GM04503 (cell line): ENCODE measurements at regions not wholly inside any gene's neighbourhood (a gene's known extent, or its start where the extent isn't known, plus 50 kb on each side); places are given as distances from the start of the nearest gene placed in this dataset.
A peak's percentile ranks its signal among the peaks of the same experiment; 100 is the strongest.

Experiments used
- DNase-seq: peaks from one replicate; pipeline ENCODE4 v3.0.0-alpha.2; 2012; ENCODE audit warnings: low read depth

- no peak for DNase-seq
Observed at GRCh38 chr1:55617288-55617982, 402.3 kb upstream of the USP24 start.

GRCh38 chr1:55612988-55613387 lies 397.8 kb upstream of the USP24 start:
- DNase-seq = peak; percentile 52

GRCh38 chr1:55611123-55611522 lies 396.0 kb upstream of the USP24 start:
- DNase-seq = no peak

GRCh38 chr1:55610203-55610602 lies 395.0 kb upstream of the USP24 start:
- DNase-seq = no peak

GRCh38 chr1:55609630-55610029 lies 394.5 kb upstream of the USP24 start:
- DNase-seq = no peak

GRCh38 chr1:55605155-55605554 lies 390.0 kb upstream of the USP24 start:
- DNase-seq = no peak

- DNase-seq = no peak
Observed at GRCh38 chr1:55604749-55605148, 389.6 kb upstream of the USP24 start.

GRCh38 chr1:55604179-55604578 lies 389.0 kb upstream of the USP24 start:
- no peak for DNase-seq

GRCh38 chr1:55600242-55600641 lies 385.1 kb upstream of the USP24 start:
- no peak for DNase-seq

- no peak for DNase-seq
Observed at GRCh38 chr1:55597910-55598309, 382.7 kb upstream of the USP24 start.

- DNase-seq = no peak
Observed at GRCh38 chr1:55594701-55595100, 379.5 kb upstream of the USP24 start.

- DNase-seq = no peak
Observed at GRCh38 chr1:55593298-55593697, 378.1 kb upstream of the USP24 start.

GRCh38 chr1:55592122-55592521 lies 377.0 kb upstream of the USP24 start:
- DNase-seq = no peak

- DNase-seq = peak; percentile 56
Observed at GRCh38 chr1:55589671-55590297, 374.6 kb upstream of the USP24 start.

GRCh38 chr1:55588309-55588708 lies 373.1 kb upstream of the USP24 start:
- DNase-seq = no peak

- DNase-seq = no peak
Observed at GRCh38 chr1:55586771-55587170, 371.6 kb upstream of the USP24 start.

GRCh38 chr1:55585402-55585792 lies 370.2 kb upstream of the USP24 start:
- DNase-seq = no peak

GRCh38 chr1:55584526-55585401 lies 369.6 kb upstream of the USP24 start:
- no peak for DNase-seq

GRCh38 chr1:55582084-55582483 lies 366.9 kb upstream of the USP24 start:
- DNase-seq = no peak

- peak; percentile 94 for DNase-seq
Observed at GRCh38 chr1:55580845-55581332, 365.7 kb upstream of the USP24 start.

- DNase-seq = no peak
Observed at GRCh38 chr1:55579332-55580001, 364.3 kb upstream of the USP24 start.

GRCh38 chr1:55578646-55579045 lies 363.5 kb upstream of the USP24 start:
- no peak for DNase-seq
